Loucy (cell line): ENCODE measurements at regions not wholly inside any gene's neighbourhood (a gene's known extent, or its start where the extent isn't known, plus 50 kb on each side); places are given as distances from the start of the nearest gene placed in this dataset.
"Not testable (repeated sequence)": the region's sequence is repeated elsewhere in the genome, so short reads cannot be mapped to it uniquely, and the experiment has no call there.

Source experiments
- H2AFZ ChIP-seq: fragments of 200-600 bp; sonication (generic); 2 replicates; pipeline ENCODE4 v1.6.0; 2016; ENCODE audit warnings: antibody characterized with exemption, mild to moderate bottlenecking, low read length, moderate library complexity
- H3F3A ChIP-seq: fragments of 200-600 bp; 2 replicates; pipeline ENCODE4 v1.6.0; 2016; ENCODE audit warnings: antibody characterized with exemption, low read depth, mild to moderate bottlenecking
- H3K27me3 ChIP-seq: fragments of 200-600 bp; sonication (generic); 2 replicates; pipeline ENCODE4 v1.6.1; 2014; ENCODE audit warnings: low read length, mild to moderate bottlenecking; ENCODE audit not compliant: insufficient read depth, poor library complexity, severe bottlenecking
- H3K36me3 ChIP-seq: fragments of 200-600 bp; sonication (generic); 2 replicates; pipeline ENCODE4 v1.6.1; 2016; ENCODE audit warnings: low read length; ENCODE audit not compliant: insufficient read depth
- H3K4me1 ChIP-seq: fragments of 200-600 bp; sonication (generic); 2 replicates; pipeline ENCODE4 v1.5.1; 2014; ENCODE audit warnings: low read length, mild to moderate bottlenecking; ENCODE audit not compliant: insufficient read depth, poor library complexity, severe bottlenecking
- H3K4me2 ChIP-seq: fragments of 200-600 bp; sonication (generic); 2 replicates; pipeline ENCODE4 v1.6.0; 2014; ENCODE audit warnings: antibody characterized with exemption, low read length, low read depth, mild to moderate bottlenecking; ENCODE audit not compliant: poor library complexity, severe bottlenecking
- H3K4me3 ChIP-seq: fragments of 200-600 bp; sonication (generic); 2 replicates; pipeline ENCODE4 v1.5.1; 2014; ENCODE audit warnings: low read length, mild to moderate bottlenecking, mixed read lengths; ENCODE audit not compliant: poor library complexity, severe bottlenecking
- H3K79me2 ChIP-seq: fragments of 200-600 bp; sonication (generic); 2 replicates; pipeline ENCODE4 v1.6.1; 2014; ENCODE audit warnings: low read length; ENCODE audit not compliant: insufficient read depth
- H3K9ac ChIP-seq: fragments of 200-600 bp; sonication (generic); 2 replicates; pipeline ENCODE4 v1.6.0; 2014; ENCODE audit warnings: mild to moderate bottlenecking, low read depth, low read length, moderate library complexity; ENCODE audit not compliant: poor library complexity, severe bottlenecking
- H3K9me2 ChIP-seq: fragments of 200-600 bp; sonication (generic); replicated peaks from 2 replicates; pipeline ENCODE4 v1.6.1; 2016; ENCODE audit warnings: low read depth, low read length, mixed read lengths
- H3K9me3 ChIP-seq: fragments of 200-600 bp; sonication (generic); 2 replicates; pipeline ENCODE4 v1.6.1; 2014; ENCODE audit warnings: mild to moderate bottlenecking, antibody characterized with exemption, low read length, low read depth; ENCODE audit not compliant: insufficient read depth
- H4K20me1 ChIP-seq: fragments of 200-600 bp; sonication (generic); 2 replicates; pipeline ENCODE4 v1.6.0; 2014; ENCODE audit warnings: antibody characterized with exemption, low read length, mild to moderate bottlenecking; ENCODE audit not compliant: insufficient read depth, poor library complexity, severe bottlenecking
- CTCF ChIP-seq: fragments of 200-600 bp; sonication (generic); conservative IDR thresholded peaks from 2 replicates; pipeline ENCODE4 v1.5.1; 2014; ENCODE audit warnings: mild to moderate bottlenecking, antibody characterized with exemption, low read length
- EZH2phosphoT487 ChIP-seq: fragments of 200-600 bp; IDR thresholded peaks from 2 replicates; pipeline ENCODE4 v1.6.1; 2018; ENCODE audit warnings: antibody characterized with exemption, mild to moderate bottlenecking, moderate library complexity, borderline replicate concordance

- H2AFZ ChIP-seq = no peak overlapping the region
- no peak overlapping the region for H3K4me2 ChIP-seq
- H3K9me3 ChIP-seq = no peaks in the 10 kb centered on the region
- no peaks in the 10 kb centered on the region for H3K36me3 ChIP-seq
- TF ChIP-seq CTCF (no peak), EZH2phosphoT487 (no peak)
- no peaks in the 10 kb centered on the region for H4K20me1 ChIP-seq
- no peaks in the 10 kb centered on the region for H3K4me1 ChIP-seq
- no peak overlapping the region for H3K4me3 ChIP-seq
- no peaks in the 10 kb centered on the region for H3K9me2 ChIP-seq
- H3K9ac ChIP-seq = no peak overlapping the region
- H3F3A ChIP-seq = no peaks in the 10 kb centered on the region
- no peaks in the 10 kb centered on the region for H3K27me3 ChIP-seq
- H3K79me2 ChIP-seq = no peaks in the 10 kb centered on the region
These were observed 297.2 kb downstream of the GRXCR1 start for GRCh38 chr4:43189741-43190140.

- not testable (repeated sequence) for H4K20me1 ChIP-seq, H3K79me2 ChIP-seq, H3K9ac ChIP-seq, H3K27me3 ChIP-seq, H2AFZ ChIP-seq, H3K9me2 ChIP-seq, H3K9me3 ChIP-seq, H3F3A ChIP-seq, H3K4me3 ChIP-seq, H3K4me2 ChIP-seq, H3K36me3 ChIP-seq, H3K4me1 ChIP-seq
These were observed 320.1 kb downstream of the GRXCR1 start for GRCh38 chr4:43212576-43212975.

- Histone ChIP-seq H4K20me1 (no peaks in the 10 kb centered on the region), H3K27me3 (no peaks in the 10 kb centered on the region), H3K9me2 (no peaks in the 10 kb centered on the region), H3K9ac (no peak overlapping the region), H3K79me2 (no peaks in the 10 kb centered on the region), H3K36me3 (no peaks in the 10 kb centered on the region), H2AFZ (no peak overlapping the region), H3K4me2 (no peak overlapping the region), H3K9me3 (no peaks in the 10 kb centered on the region), H3K4me3 (no peak overlapping the region), H3K4me1 (no peaks in the 10 kb centered on the region), H3F3A (no peaks in the 10 kb centered on the region)
- TF ChIP-seq CTCF (no peak), EZH2phosphoT487 (no peak)
These were observed 331.3 kb downstream of the GRXCR1 start for GRCh38 chr4:43223820-43224219.

GRCh38 chr4:43224559-43224958 lies 332.0 kb downstream of the GRXCR1 start:
- Histone ChIP-seq H3K4me2 (no peak overlapping the region), H3K9me3 (no peaks in the 10 kb centered on the region), H2AFZ (no peak overlapping the region), H3K4me3 (no peak overlapping the region), H4K20me1 (no peaks in the 10 kb centered on the region), H3K4me1 (no peaks in the 10 kb centered on the region), H3K9me2 (no peaks in the 10 kb centered on the region), H3K27me3 (no peaks in the 10 kb centered on the region), H3K79me2 (no peaks in the 10 kb centered on the region), H3K36me3 (no peaks in the 10 kb centered on the region), H3K9ac (no peak overlapping the region), H3F3A (no peaks in the 10 kb centered on the region)
- TF ChIP-seq CTCF (no peak), EZH2phosphoT487 (no peak)
